CD4-positive, alpha-beta T cell treated with Interleukin-15 for 1 hour (primary cell): ENCODE measurements at regions not wholly inside any gene's neighbourhood (a gene's known extent, or its start where the extent isn't known, plus 50 kb on each side); places are given as distances from the start of the nearest gene placed in this dataset.
"Not testable (repeated sequence)": the region's sequence is repeated elsewhere in the genome, so short reads cannot be mapped to it uniquely, and the experiment has no call there.

Experiments used
- DNase-seq: peaks from one replicate; pipeline ENCODE4 v3.0.0-alpha.2; 2020

DNA sequence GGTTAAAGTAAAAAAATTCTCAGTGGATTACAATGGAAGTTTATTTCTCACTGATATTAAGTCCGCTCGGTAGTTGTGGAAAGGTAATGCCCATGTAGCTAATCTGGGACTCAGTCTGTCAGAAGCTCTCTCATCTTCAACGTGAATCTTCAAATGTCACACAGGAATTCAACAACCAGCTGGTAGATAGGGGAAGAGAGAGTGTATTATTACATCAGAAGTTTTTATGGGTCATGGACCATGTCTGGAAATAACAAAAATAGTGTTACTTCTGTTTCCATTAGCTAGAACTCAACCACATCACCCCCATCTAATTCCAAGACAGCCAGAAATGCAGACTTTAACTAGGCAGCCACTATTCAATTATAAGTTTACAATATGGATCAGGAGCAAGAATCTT, 506.1 kb upstream of the HTR2C start:
- no peak for DNase-seq

DNA sequence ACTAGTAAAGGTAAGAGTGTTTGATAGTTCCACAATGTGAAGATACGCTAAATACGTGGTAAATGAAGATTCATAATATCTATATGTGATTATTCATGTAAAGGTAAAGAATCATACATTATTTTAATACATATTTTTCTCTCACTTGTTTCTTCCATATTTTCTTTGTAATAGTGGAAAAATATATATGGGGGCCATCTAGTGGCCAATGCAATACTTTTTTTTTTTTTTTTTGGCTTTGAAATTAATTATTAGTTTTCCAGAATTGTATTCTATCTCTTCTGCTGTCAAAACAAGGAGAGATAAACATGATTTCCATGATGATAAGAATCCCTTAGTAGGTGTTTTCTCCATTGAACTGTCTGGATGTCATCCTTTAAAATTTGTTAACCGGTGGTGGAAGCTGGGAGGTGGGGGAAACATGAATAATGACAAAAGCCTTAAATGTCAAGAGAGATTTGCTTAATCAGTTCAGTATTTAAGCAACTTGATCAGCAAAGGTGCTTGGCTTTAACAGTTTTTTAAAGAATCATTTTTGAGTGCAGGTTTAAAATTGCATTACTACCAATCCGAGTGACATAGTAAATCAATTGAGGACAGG, 508.7 kb upstream of the HTR2C start:
- DNase-seq = no peak

DNA sequence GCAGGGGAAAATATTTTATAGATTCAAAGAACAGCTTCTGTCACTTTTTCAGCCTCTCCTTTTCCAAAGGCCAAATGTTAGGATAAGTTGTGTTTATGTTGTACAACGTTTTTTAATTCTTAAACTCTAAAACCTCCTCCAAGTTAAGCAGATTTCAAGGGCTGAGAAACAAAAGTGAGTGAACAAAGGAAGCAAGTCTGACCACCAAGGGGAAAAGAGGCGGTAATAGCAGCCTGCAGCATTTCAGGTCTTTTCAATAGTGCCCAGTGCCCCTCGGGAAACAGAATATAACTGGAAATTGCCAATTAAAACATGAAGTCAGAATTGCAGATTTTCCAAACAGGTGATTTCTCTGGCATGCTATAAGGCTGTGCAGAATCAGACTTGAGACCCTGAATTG, 510.0 kb upstream of the HTR2C start:
- no peak for DNase-seq

DNA sequence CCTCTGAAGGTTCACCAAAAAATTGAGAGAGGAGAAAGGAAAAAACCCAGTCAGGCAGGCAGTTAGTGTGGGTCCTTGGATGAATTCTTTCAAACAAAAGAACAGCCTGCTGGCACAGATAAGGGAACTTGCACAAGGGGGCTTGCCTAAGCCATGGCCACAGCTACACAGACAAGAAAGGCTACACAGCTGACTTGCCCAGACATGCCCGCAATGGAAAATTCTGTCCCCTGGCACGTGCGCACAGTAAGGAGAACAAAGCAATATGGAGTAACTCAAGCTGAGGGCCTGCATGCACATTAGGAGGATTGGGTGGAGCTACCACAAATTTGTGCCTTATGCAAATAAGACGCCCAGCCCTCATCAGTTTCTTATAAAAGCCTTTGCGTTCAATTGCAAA, 512.5 kb upstream of the HTR2C start:
- DNase-seq = no peak

DNA sequence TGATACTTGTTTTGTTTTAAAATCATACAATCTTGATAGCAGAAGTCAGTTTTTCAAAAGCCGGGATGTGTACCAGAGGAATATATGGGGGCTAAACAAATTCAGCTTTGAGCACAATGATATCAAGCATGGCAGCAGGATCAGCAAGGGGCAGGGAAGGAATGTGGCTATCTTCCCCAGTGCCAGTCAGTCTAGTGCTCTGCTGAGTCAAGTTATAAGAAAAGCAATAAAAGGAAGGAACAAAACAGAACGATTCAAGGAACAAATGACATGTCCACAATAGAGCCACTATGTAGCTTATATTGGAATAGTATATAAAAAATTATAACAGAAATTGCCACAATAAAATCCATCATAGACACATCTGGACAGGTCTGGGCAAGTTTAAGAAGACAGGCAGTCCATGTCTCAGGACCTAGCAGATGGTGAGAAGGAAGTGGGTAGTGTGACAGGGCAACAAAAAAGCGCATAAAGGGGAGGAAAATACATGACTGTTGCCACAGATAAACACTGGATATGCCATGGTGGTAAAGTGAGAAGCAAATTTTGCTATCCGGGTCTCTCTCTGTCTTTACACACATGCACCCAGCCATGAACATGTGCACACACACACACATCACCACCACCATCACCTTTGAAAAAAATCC, 518.2 kb upstream of the HTR2C start:
- DNase-seq = no peak

DNA sequence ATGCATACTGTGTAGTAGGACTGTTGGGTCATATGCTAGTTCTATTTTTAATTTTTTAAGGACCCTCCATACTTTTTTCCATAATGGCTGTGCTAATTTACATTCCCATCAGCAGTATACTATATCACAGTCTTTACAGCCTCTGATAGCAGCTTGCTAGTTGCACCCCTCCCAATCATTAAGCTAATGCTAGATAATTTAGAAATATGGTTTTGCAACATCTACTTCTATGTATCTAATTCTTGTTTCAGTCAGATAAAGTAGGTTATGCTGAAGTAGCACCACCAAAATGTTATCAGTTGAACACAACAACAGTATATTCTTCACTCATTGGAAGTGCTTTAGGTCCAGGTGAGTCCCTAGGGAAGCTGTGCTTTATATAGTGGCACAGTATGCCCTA, 522.7 kb upstream of the HTR2C start:
- DNase-seq = no peak

DNA sequence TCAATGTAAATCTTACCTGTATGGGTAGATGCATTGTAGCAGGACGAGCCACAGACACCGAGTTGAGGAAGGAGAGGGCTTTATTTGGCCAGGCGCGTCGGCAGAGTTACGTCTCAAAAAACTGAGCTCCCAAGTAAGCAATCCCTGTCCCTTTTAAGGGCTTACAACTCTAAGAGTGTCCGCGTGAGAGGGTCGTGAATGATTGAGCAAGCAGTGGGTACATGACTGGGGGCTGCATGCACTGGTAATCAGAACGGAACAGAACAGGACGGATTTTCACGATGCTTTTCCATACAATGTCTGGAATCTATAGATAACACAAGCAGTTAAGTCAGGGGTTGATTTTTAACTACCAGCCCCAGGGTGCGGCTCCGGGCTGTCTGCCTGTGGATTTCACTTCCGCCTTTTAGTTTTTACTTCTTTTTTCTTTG, 524.9 kb upstream of the HTR2C start:
- no peak for DNase-seq

DNA sequence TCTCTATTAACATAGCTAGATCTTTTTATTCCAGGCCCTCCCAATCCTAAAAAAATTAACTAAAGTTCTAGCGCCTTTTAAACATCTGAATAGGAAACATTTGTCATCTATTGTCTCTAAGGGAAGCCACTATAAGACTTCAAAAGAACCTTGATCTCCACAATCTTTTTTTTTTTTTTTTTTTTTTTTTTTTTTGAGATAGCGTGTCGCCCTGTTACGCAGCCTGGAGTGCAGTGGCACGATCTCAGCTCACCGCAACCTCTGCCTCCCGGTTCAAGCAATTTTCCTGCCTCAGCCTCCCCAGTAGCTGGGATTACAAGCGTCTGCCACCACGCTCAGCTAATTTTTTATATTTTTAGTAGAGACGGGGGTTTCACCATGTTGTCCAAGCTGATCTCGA, 526.5 kb upstream of the HTR2C start:
- DNase-seq = not testable (repeated sequence)

DNA sequence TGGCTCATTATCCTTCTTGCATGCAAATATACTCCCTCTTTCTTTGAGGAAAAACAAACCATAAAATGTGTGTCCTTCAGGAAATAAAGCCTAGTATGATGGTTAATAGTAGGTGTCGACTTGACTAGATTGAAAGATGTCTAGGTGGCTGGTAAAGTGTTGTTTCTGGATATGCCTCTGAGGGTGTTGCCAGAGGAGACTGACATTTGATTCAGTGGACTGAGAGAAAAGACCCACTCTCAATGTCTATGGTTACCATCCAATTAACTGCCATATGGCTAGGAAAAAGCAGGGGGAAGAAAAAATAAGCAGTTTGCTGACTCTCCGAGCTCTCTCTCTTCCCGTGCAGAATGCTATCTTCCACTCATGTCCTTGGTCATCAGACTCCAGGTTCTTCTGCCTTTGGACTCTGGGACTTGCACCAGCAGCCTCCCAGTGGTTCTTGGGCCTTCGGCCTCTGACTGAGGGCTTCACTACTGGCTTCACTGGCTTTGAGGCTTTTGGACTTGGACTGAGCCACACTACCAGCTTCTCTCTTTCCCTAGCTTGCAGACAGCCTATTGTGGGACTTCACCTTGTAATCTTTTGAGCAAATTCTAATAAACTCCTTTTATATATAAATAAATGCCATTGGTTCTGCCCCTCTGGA, 532.1 kb upstream of the HTR2C start:
- DNase-seq = no peak

DNA sequence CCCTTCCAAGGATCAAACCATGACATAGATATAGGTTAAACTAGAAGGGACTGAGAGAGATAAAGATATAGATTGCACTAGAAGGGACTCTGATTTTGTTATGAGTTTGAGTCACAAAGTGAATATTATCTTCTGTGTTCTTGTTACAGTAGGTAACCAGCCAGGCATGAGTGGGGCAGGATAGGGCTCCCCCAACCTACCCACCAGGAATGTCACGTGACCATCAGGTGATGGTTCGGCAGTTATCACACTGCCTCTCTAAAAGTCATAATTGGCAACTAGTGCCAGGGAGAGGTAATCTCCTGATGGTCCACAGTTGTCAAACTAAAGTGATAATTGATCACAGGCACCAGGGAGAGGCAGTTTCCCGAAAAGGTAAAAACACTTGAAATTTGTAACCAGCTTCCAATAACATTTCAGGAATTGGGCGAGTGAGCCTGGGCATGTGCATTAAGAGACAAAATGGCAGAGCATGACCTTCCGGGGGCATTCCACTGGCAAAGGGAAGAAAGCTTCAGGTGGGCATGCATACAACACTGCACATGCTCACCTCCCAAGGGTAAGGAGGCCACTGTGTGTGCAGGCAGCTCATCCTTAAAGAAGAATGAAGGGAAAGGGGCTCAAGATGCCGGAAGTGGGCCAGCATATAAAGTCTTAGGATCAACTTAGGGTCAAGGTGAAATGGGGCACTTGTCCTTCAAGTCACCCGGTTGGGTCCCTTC, 533.6 kb upstream of the HTR2C start:
- no peak for DNase-seq

DNA sequence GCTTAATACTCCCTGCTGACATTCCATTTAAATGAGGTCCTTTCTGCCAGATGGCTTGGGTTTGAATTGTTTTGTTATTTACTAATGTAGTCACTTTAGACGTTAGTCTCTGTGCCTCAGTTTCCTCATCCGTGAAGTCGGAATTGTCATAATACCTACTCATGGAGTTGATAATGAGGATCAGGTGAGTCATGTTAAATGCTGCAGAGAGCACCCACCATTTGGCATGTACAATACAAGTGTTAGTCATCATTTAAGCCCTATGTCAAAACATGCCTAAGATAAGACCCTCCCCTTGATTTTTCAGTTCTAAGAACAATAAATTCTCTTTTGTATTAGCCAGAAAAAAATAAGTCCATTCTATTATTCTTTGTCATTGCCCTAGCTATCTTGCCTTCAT, 534.8 kb upstream of the HTR2C start:
- DNase-seq = no peak

DNA sequence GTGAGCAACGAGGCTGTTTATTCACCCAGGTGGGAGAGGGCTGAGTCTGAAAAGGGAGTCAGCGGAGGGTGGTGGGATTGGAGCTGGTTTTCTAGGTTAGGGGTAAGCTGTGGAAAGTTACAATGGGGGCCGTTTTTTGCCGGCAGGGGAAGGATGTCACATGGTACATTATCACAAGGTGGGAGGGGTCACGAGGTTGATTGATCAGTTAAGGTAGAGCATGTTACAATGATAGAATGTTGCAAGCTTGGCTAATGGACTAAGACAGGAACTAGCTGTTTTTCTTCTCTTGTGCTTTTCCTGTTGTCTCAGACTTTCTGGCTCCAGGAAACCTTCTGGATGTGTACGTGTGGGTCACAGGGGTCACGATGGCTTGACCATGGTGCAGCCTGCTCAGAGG, 536.3 kb upstream of the HTR2C start:
- no peak for DNase-seq

DNA sequence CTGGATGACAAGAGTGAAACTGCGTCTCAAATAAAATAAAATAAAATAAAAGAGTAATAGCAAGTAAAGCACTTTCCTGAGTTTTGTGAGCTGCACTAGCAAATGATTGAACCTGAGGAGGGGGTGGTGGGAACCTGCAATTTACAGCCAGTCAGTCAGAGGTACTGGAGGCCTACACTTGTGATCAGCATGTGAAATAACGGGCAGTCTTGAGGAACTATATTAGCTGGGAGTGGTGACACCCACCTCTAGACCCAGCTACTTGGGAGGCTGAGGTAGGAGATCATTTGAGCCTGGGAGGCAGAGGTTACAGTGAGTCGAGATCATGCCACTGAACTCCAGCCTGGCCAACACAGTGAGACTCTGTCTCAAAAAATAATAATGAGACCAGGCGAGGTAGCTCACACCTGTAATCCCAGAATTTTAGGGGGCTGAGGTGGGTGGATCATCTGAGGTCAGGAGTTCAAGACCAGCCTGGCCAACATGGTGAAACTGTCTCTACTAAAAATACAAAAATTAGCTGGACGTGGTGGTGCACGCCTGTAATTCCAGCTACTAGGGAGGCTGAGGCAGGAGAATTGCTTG, 537.1 kb upstream of the HTR2C start:
- no peak for DNase-seq

DNA sequence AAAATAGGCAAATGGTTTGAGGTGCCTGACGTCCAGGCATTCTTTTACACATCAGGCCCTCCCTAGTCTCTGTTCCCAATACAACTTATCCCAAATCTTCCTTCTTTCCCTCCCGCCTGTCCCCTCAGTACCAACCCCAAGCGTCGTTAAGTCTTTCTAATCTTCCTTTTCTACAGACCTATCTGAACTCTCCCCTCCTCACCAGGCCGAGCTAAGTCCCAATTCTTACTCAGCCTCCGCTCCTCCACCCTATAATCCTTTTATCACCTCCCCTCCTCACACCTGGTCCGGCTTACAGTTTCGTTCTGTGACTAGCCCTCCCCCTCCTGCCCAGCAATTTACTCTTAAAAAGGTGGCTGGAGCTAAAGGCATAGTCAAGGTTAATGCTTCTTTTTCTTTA, 542.4 kb upstream of the HTR2C start:
- DNase-seq = not testable (repeated sequence)

DNA sequence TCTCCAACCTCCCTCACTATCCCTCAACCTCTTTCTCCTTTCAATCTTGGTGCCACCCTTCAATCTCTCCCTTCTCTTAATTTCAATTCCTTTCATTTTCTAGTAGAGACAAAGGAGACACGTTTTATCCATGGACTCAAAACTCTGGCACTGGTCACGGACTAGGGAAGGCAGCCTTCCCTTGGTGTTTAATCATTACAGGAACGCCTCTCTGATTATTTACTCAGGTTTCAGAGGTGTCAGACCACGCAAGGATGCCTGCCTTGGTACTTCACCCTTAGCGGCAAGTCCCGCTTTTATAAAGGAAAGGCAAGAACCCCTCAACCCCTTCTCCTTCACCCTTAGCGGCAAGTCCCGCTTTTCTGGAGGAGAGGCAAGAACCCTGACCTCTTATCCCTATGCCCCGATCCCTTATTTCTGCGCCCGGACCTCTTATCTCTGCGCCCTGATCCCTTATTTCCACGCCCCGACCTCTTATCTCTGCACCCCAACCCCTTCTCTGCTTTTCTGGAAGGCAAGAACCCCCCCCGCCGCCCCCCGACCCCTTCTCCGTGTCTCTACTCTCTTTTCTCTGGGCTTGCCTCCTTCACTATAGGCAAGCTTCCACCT, 543.1 kb upstream of the HTR2C start:
- DNase-seq = not testable (repeated sequence)

DNA sequence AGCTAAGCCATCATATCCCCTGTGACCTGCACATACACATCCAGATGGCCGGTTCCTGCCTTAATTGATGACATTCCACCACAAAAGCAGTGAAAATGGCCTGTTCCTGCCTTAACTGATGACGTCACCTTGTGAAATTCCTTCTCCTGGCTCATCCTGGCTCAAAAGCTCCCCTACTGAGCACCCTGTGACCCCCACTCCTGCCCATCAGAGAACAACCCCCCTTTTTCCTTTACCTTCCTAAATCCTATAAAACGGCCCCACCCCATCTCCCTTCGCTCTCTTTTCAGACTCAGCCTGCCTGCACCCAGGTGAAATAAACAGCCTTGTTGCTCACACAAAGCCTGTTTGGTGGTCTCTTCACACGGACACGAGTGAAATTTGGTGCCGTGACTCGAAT, 543.8 kb upstream of the HTR2C start:
- not testable (repeated sequence) for DNase-seq

DNA sequence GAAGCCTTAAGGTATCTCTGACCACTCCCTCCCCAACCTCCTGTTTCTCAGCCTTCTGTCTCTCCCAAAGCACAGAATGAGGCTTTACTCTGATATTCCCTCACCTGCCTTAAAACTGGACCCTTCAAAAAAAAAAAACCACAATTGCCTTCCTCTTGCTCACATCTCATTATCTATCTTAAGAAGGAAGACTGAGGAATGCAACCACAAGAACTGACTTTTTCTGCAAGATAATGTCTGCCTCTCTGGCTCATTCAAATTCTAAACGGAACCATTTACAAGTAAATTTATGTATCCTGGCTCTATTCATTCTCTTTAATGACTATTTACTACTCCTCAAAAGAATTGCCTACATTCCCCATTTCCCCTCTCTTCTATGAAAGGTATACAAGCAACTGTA, 545.5 kb upstream of the HTR2C start:
- no peak for DNase-seq

DNA sequence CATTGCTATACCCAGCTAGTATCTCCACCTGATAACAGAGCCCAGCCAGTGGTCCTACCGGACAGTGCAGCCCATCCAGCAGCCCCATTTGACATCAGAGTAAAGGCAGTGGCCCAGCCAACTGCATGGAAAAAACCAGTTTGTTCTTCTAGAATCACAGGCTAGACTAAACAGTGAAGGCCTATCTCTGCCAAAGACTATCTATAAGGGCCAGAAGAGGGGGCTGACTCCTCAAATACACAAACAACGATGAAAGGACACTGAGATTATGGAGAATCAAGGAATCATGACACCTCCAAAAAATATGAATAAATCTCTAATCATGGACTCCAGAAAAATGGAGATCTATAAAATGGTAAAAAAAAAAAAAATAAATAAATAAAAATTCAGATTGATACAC, 546.4 kb upstream of the HTR2C start:
- no peak for DNase-seq

DNA sequence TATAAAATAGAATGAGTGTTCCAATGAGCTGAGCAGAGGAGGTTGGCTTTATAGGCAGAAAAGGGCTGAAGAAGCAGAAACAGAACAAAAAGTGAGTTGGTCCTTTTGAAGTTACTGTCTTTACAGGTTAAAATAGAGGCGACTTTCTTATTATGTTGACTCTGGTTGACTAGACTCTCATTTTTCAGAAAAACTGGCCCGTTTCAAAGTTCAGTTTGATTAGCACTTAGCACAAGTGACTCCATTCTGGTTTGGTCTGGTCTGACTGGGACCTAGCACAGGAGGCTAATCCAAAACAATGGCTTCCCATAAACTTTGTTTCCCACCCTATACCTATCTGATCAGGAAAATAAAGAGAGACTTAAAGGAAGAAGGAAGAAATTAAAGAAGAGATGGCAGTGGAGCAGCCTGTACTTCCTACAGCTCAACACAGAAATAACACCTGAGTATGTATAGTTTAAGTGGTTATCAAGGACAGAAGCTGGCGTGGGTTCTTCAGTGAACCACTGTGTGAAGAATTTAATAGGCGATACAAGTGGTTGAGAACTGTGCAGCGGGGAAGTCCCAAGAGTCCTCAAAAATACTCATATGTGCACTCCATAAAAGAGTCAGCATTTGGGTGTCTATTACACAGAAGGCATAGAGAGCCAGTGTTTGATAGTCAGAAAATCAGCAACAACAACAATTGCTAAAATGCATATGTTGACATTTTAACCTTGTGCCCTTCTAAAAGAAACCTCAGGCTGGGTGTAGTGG, 554.8 kb upstream of the HTR2C start:
- DNase-seq = no peak

DNA sequence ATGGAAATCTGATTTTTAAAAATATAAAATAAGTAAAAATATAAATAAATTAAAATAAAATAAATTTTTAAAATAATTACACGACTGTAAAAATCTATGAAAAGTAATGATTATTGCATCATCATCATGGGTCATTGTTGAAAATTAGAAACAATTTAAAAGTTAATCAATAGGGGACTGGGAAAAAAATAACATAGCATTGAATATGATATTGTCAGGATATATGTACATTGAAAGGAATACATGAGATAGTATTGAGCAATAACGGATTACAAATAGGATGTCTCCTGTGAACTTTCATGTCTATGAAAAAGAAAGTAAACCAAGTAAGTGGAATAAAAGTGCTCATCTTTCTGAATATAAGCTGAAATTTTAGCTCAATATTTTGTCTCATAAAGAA, 566.8 kb upstream of the HTR2C start:
- DNase-seq = no peak

DNA sequence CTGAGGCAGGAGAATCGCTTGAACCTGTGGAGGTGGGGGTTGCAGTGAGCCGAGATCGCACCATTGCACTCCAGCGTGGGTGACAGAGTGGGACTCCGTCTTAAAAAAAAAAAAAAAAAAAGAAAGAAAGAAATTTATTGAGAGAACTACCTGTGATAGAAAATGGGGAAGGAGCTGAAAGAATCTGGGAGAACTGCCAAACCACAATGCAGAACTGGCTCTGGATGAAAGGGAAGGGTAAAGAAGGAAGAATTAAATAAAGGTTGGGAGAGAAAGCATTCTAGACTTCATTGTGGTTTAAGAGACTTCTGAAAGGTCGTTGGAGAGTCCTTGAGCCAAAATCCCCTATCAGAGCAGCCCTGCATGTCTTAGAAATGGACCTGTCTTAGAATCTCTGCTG, 567.9 kb upstream of the HTR2C start:
- no peak for DNase-seq

DNA sequence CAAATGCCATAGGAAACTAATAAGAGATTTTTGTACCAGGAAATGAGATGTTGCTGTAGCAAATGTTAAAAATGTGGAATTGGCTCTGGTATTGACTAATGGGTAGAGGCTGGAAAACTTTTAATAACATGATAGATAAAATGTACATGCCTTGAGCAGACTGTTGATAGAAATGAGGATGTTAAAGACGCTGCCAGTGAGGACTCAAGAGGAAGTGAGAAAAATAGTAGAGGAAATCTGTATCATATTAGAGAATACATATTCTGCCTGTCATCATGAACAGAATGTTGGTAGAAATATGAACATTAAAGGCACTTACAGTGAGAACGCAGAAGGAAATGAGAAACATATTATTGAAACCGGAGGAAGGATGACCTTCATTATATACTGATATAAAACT, 577.2 kb upstream of the HTR2C start:
- DNase-seq = no peak
